Caco-2 (cell line): ENCODE measurements at regions not wholly inside any gene's neighbourhood (a gene's known extent, or its start where the extent isn't known, plus 50 kb on each side); places are given as distances from the start of the nearest gene placed in this dataset.

Experiments used
- BruUV-seq: library from RNA; stranded (reverse); fragments of 400-500 nt; replicated peaks from 2 replicates; lab custom pipeline; 2021; lab: Mats Ljungman, UMichigan
- CTCF ChIA-PET: fragments of 300-600 bp; sonication (Branson Sonifier 250); formaldehyde crosslinking; loops from one replicate; lab custom pipeline; 2022; ENCODE audit warnings: antibody characterized with exemption; lab: Charles Lee
- POLR2A ChIA-PET: fragments of 300-600 bp; sonication (Branson Sonifier 250); formaldehyde crosslinking; loops from one replicate; lab custom pipeline; 2022; ENCODE audit warnings: antibody characterized with exemption; lab: Charles Lee
- DNase-seq, 2 experiments: peaks; one replicate each; pipeline versions ENCODE4 v3.0.0 to v3.0.0-alpha.2; 2020 to 2022
- H3K27me3 ChIP-seq: replicated peaks from 2 replicates; pipeline ENCODE4 v1.6.0; 2011; ENCODE audit warnings: low read length; ENCODE audit not compliant: control insufficient read depth, insufficient read depth
- H3K36me3 ChIP-seq: 2 replicates; pipeline ENCODE4 v1.5.1; 2011; ENCODE audit warnings: low read length; ENCODE audit not compliant: control insufficient read depth, insufficient read depth
- H3K4me1 ChIP-seq: fragments of 250-450 bp; sonication (Bioruptor Pico); 2 replicates; pipeline ENCODE4 v1.5.1; 2020; ENCODE audit warnings: mild to moderate bottlenecking
- H3K4me3 ChIP-seq: 2 replicates; pipeline ENCODE4 v1.5.1; 2011; ENCODE audit warnings: low read depth, mild to moderate bottlenecking, control low read depth, low read length
- H3K9me3 ChIP-seq: fragments of 250-450 bp; sonication (Bioruptor Pico); 2 replicates; pipeline ENCODE4 v1.5.1; 2020; ENCODE audit warnings: mild to moderate bottlenecking, moderate library complexity
- H3K27ac Mint-ChIP-seq: one replicate; pipeline ENCODE4 v1.8.0; 2022; ENCODE audit warnings: mixed read lengths; ENCODE audit not compliant: unreplicated experiment
- H3K27me3 Mint-ChIP-seq: one replicate; pipeline ENCODE4 v1.8.0; 2022; ENCODE audit warnings: mixed read lengths; ENCODE audit not compliant: insufficient read depth, unreplicated experiment
- H3K36me3 Mint-ChIP-seq: one replicate; pipeline ENCODE4 v1.8.0; 2022; ENCODE audit warnings: mild to moderate bottlenecking, mixed read lengths; ENCODE audit not compliant: insufficient read depth, unreplicated experiment
- H3K4me1 Mint-ChIP-seq: one replicate; pipeline ENCODE4 v1.8.0; 2022; ENCODE audit warnings: low read depth, mixed read lengths; ENCODE audit not compliant: unreplicated experiment
- H3K4me3 Mint-ChIP-seq: one replicate; pipeline ENCODE4 v1.8.0; 2022; ENCODE audit warnings: mild to moderate bottlenecking, moderate library complexity, mixed read lengths; ENCODE audit not compliant: unreplicated experiment
- H3K9me3 Mint-ChIP-seq: one replicate; pipeline ENCODE4 v1.8.0; 2022; ENCODE audit warnings: mixed read lengths; ENCODE audit not compliant: unreplicated experiment
- intact Hi-C: fragments of 100-400 bp; cut with micrococcal nuclease; formaldehyde crosslinking; loops from one replicate; pipeline ENCODE4 v1.10.0; 2022; ENCODE audit not compliant: unreplicated experiment
- TF ChIP-seq, protein P1 (sequence below), 2 experiments: fragments of 200-600 bp in 1 of 2; IDR thresholded peaks; 1 replicate in 1 of 2; 2 replicates in 1 of 2; pipeline versions ENCODE4 v1.5.1 to v1.8.0; 2011 to 2022; ENCODE audit warnings: antibody characterized with exemption in 1 of 2, control low read depth in 1 of 2, inconsistent platforms in 1 of 2, low read depth in 1 of 2, low read length in 1 of 2, mild to moderate bottlenecking in 1 of 2, moderate library complexity in 1 of 2; ENCODE audit not compliant: insufficient read depth in 1 of 2, severe bottlenecking in 1 of 2, unreplicated experiment in 1 of 2

GRCh38 chr11:25793637-25794036 is 538.3 kb upstream of the ANO3 start:
- Mint-ChIP-seq H3K27me3 (no peaks in the 10 kb centered on the region), H3K4me1 (no peaks in the 10 kb centered on the region), H3K4me3 (no peak overlapping the region), H3K27ac (no peak overlapping the region), H3K9me3 (no peaks in the 10 kb centered on the region), H3K36me3 (no peaks in the 10 kb centered on the region)
- no peak for DNase-seq
- CTCF ChIA-PET: no interaction called here
- no peaks in the 10 kb centered on the region for H3K4me1 ChIP-seq
- peaks cover 3% of the 10 kb centered on the region; the same call in 1 of the 2 replicates for H3K9me3 ChIP-seq
- TF ChIP-seq, protein P1, sequence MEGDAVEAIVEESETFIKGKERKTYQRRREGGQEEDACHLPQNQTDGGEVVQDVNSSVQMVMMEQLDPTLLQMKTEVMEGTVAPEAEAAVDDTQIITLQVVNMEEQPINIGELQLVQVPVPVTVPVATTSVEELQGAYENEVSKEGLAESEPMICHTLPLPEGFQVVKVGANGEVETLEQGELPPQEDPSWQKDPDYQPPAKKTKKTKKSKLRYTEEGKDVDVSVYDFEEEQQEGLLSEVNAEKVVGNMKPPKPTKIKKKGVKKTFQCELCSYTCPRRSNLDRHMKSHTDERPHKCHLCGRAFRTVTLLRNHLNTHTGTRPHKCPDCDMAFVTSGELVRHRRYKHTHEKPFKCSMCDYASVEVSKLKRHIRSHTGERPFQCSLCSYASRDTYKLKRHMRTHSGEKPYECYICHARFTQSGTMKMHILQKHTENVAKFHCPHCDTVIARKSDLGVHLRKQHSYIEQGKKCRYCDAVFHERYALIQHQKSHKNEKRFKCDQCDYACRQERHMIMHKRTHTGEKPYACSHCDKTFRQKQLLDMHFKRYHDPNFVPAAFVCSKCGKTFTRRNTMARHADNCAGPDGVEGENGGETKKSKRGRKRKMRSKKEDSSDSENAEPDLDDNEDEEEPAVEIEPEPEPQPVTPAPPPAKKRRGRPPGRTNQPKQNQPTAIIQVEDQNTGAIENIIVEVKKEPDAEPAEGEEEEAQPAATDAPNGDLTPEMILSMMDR (IDR thresholded peaks at IDR 0.05; ENCODE audit: insufficient read depth in 1 of 2, low read depth in 1 of 2, low read length in 1 of 2, severe bottlenecking in 1 of 2, unreplicated experiment in 1 of 2): no peak
- H3K4me3 ChIP-seq: no peak overlapping the region
- H3K36me3 ChIP-seq: no peaks in the 10 kb centered on the region
- BruUV-seq: no TSS peak
- POLR2A ChIA-PET: no interaction called here
- no peaks in the 10 kb centered on the region; the same call in 1 of the 2 replicates for H3K27me3 ChIP-seq
- intact Hi-C loops: no loop called here

DNA sequence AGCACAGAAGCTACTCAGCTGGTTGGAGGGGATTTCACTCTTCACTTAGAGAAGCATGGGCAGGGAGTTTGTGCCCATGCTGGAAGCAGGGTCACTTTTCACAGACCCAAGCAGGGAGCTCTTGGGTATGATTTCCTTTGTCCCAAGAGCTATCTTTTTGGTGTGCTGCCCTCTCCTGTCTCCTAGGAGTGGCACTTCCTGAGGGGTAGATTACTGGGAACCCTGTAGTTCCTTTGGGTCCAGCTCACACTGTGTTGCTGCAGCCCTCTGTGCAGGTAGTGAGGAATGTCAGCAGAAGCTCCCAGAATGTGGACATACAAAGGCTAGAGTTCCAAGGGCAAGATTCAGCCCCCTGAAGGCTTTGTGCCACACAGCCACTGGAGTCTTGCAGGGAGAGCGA is 537.1 kb upstream of the ANO3 start:
- Mint-ChIP-seq H3K36me3 (no peaks in the 10 kb centered on the region), H3K4me1 (no peaks in the 10 kb centered on the region), H3K27me3 (no peaks in the 10 kb centered on the region), H3K27ac (no peak overlapping the region), H3K9me3 (no peaks in the 10 kb centered on the region), H3K4me3 (no peak overlapping the region)
- CTCF ChIA-PET: no interaction called here
- peaks cover 3% of the 10 kb centered on the region; the same call in 1 of the 2 replicates for H3K9me3 ChIP-seq
- TF ChIP-seq, protein P1 (IDR thresholded peaks at IDR 0.05; ENCODE audit: insufficient read depth in 1 of 2, low read depth in 1 of 2, low read length in 1 of 2, severe bottlenecking in 1 of 2, unreplicated experiment in 1 of 2): no peak
- DNase-seq: no peak
- no TSS peak for BruUV-seq
- H3K36me3 ChIP-seq: no peaks in the 10 kb centered on the region
- intact Hi-C loops: no loop called here
- POLR2A ChIA-PET: no interaction called here
- H3K4me1 ChIP-seq: no peaks in the 10 kb centered on the region
- H3K4me3 ChIP-seq: no peak overlapping the region
- H3K27me3 ChIP-seq: no peaks in the 10 kb centered on the region; the same call in 1 of the 2 replicates

- Histone ChIP-seq H3K27me3 (no peaks in the 10 kb centered on the region), H3K4me1 (no peaks in the 10 kb centered on the region), H3K36me3 (no peaks in the 10 kb centered on the region), H3K9me3 (no peaks in the 10 kb centered on the region), H3K4me3 (no peak overlapping the region)
- intact Hi-C loops: no loop called here
- Mint-ChIP-seq H3K9me3 (no peaks in the 10 kb centered on the region), H3K36me3 (no peaks in the 10 kb centered on the region), H3K4me3 (no peak overlapping the region), H3K4me1 (no peaks in the 10 kb centered on the region), H3K27ac (no peak overlapping the region), H3K27me3 (no peaks in the 10 kb centered on the region)
- ChIA-PET POLR2A (no interaction called here), CTCF (no interaction called here)
- TF ChIP-seq, protein P1 (IDR thresholded peaks at IDR 0.05; ENCODE audit: insufficient read depth in 1 of 2, low read depth in 1 of 2, low read length in 1 of 2, severe bottlenecking in 1 of 2, unreplicated experiment in 1 of 2): no peak
- BruUV-seq: no TSS peak
- DNase-seq: no peak
Observed at GRCh38 chr11:25816411-25816810, 515.5 kb upstream of the ANO3 start.
